ENCODE measurements at regions not wholly inside any gene's neighbourhood (a gene's known extent, or its start where the extent isn't known, plus 50 kb on each side); places are given as distances from the start of the nearest gene placed in this dataset.

- TF ChIP-seq POLR2A (IDR thresholded peaks at IDR 0.05; ENCODE audit: low read depth, low read length) (no peak), POLR2AphosphoS5 (IDR thresholded peaks at IDR 0.05; ENCODE audit: low read depth, low read length) (no peak)
Measured at GRCh38 chr1:29607236-29607635, 370.9 kb downstream of the PTPRU start.
